Natural killer cell (primary cell): ENCODE measurements at regions not wholly inside any gene's neighbourhood (a gene's known extent, or its start where the extent isn't known, plus 50 kb on each side); places are given as distances from the start of the nearest gene placed in this dataset.

Experiments used
- ATAC-seq, 3 donors: fragments of 150-1000 bp in 2 of 3; fragments of 200-7000 bp in 1 of 3; cut with Tn5 transposase; 1 replicate in 1 of 3; 2 replicates in 2 of 3; pipeline ENCODE4 v1.10.0; 2021; ENCODE audit warnings: mild to moderate bottlenecking in 2 of 3, moderate library complexity in 2 of 3
- DNase-seq, 2 donors: peaks; one replicate each; pipeline versions ENCODE4 v3.0.0 to v3.0.0-alpha.2; 2013 to 2021; ENCODE audit warnings: mixed read lengths in 1 of 2
- H3K27ac ChIP-seq: one replicate; pipeline ENCODE4 v1.5.1; 2013; ENCODE audit warnings: mild to moderate bottlenecking, low read length
- H3K27me3 ChIP-seq: one replicate; pipeline ENCODE4 v1.6.1; 2013; ENCODE audit warnings: low read length; ENCODE audit not compliant: control insufficient read depth, insufficient read depth
- H3K36me3 ChIP-seq: one replicate; pipeline ENCODE4 v1.6.1; 2013; ENCODE audit warnings: low read length; ENCODE audit not compliant: control insufficient read depth, insufficient read depth
- H3K4me1 ChIP-seq: one replicate; pipeline ENCODE4 v1.6.1; 2013; ENCODE audit warnings: low read length; ENCODE audit not compliant: control insufficient read depth, insufficient read depth
- H3K4me3 ChIP-seq: one replicate; pipeline ENCODE4 v1.5.1; 2013; ENCODE audit warnings: low read length
- H3K9me3 ChIP-seq: one replicate; pipeline ENCODE4 v1.6.1; 2013; ENCODE audit warnings: low read length; ENCODE audit not compliant: control insufficient read depth, insufficient read depth
- H3K27ac Mint-ChIP-seq, 2 donors: one replicate each; pipeline ENCODE4 v1.8.0; 2022; ENCODE audit warnings: mild to moderate bottlenecking in 2 of 2, mixed read lengths in 2 of 2, moderate library complexity in 1 of 2
- H3K27me3 Mint-ChIP-seq, 2 donors: one replicate each; pipeline ENCODE4 v1.8.0; 2022; ENCODE audit warnings: low read depth in 2 of 2, mixed read lengths in 2 of 2
- H3K36me3 Mint-ChIP-seq: one replicate; pipeline ENCODE4 v1.8.0; 2022; ENCODE audit warnings: mixed read lengths
- H3K4me1 Mint-ChIP-seq, 2 donors: one replicate each; pipeline ENCODE4 v1.8.0; 2022; ENCODE audit warnings: mixed read lengths in 2 of 2
- H3K4me3 Mint-ChIP-seq: one replicate; pipeline ENCODE4 v1.8.0; 2022; ENCODE audit warnings: mild to moderate bottlenecking, moderate library complexity, mixed read lengths
- H3K9me3 Mint-ChIP-seq, 2 donors: one replicate each; pipeline ENCODE4 v1.8.0; 2022; ENCODE audit warnings: mixed read lengths in 2 of 2
- WGBS: methylation state at CpG from one replicate; pipeline ENCODE4 v1.1.7; 2013; ENCODE audit warnings: missing lambda C conversion rate; ENCODE audit not compliant: insufficient coverage; 5-methylcytosine and 5-hydroxymethylcytosine counted together
- intact Hi-C: fragments of 100-400 bp; cut with micrococcal nuclease; formaldehyde crosslinking; loops from one replicate; pipeline ENCODE4 v1.14.2; 2022
- TF ChIP-seq, protein P1 (sequence below): fragments of 200-600 bp; IDR thresholded peaks from one replicate; pipeline ENCODE4 v1.8.0; 2022; ENCODE audit warnings: antibody characterized with exemption

DNA sequence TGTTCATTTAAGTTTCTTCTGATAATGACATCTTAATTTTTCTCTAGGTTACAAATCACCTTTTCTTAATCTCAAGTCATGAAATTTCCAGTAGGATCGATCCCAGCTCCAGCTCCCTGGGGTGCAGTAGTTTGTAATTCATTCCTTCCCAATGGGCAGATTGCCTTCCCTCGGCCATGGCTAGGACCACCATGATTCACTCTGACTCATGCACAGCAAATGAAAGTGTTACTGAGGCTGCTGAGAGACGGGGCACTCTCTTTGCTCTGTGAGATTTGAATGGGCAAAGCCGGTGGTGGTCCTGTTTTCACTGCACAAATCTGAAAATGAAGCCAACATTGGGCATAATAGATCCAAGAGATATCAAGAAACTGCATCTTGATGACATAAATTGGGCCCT lies 202.8 kb upstream of the IRS2 start:
- 79% methylated on average over 4 of the region's 4 CpGs for WGBS
- H3K4me3 Mint-ChIP-seq: no peak overlapping the region
- H3K27me3 Mint-ChIP-seq: no peaks in the 10 kb centered on the region
- H3K4me3 ChIP-seq: no peak overlapping the region
- TF ChIP-seq, protein P1, sequence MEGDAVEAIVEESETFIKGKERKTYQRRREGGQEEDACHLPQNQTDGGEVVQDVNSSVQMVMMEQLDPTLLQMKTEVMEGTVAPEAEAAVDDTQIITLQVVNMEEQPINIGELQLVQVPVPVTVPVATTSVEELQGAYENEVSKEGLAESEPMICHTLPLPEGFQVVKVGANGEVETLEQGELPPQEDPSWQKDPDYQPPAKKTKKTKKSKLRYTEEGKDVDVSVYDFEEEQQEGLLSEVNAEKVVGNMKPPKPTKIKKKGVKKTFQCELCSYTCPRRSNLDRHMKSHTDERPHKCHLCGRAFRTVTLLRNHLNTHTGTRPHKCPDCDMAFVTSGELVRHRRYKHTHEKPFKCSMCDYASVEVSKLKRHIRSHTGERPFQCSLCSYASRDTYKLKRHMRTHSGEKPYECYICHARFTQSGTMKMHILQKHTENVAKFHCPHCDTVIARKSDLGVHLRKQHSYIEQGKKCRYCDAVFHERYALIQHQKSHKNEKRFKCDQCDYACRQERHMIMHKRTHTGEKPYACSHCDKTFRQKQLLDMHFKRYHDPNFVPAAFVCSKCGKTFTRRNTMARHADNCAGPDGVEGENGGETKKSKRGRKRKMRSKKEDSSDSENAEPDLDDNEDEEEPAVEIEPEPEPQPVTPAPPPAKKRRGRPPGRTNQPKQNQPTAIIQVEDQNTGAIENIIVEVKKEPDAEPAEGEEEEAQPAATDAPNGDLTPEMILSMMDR: no peak
- no peaks in the 10 kb centered on the region for H3K4me1 Mint-ChIP-seq
- H3K4me1 ChIP-seq: no peaks in the 10 kb centered on the region
- no peak for ATAC-seq
- no peak overlapping the region for H3K27ac Mint-ChIP-seq
- no peaks in the 10 kb centered on the region for H3K36me3 Mint-ChIP-seq
- H3K27ac ChIP-seq: no peak overlapping the region
- no peaks in the 10 kb centered on the region for H3K27me3 ChIP-seq
- H3K36me3 ChIP-seq: no peaks in the 10 kb centered on the region
- H3K9me3 Mint-ChIP-seq: peaks cover 0 to 3% of the 10 kb centered on the region in 2 donors
- peaks cover 3% of the 10 kb centered on the region for H3K9me3 ChIP-seq
- intact Hi-C loops: no loop called here
- no peak for DNase-seq

DNA sequence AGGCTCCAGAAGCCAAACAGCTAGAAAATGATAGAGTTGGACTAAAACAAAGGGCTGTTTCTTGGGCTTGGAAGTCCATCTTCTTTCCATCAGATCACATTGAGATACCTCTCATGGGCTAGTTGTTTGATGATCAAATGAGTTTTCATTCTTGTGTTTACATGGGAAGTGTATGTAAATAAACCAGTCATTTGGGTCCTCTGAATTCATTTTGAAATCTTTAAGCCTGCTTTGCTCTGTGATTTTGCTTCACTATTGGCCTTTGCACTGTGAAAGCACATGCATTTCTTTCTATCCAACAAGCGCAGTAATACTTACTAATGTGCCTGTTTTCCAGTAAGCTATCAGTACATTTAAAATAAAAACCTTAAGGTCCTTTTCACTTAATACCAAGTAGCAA lies 200.5 kb upstream of the IRS2 start:
- TF ChIP-seq, protein P1: no peak
- intact Hi-C loops: no loop called here
- no peaks in the 10 kb centered on the region for H3K36me3 Mint-ChIP-seq
- no peak overlapping the region for H3K4me3 Mint-ChIP-seq
- H3K4me1 Mint-ChIP-seq: no peaks in the 10 kb centered on the region
- DNase-seq (no peak), ATAC-seq (no peak)
- no peak overlapping the region for H3K4me3 ChIP-seq
- 90% methylated on average over 1 of the region's 1 CpG for WGBS
- no peaks in the 10 kb centered on the region for H3K27me3 ChIP-seq
- no peaks in the 10 kb centered on the region for H3K36me3 ChIP-seq
- no peak overlapping the region for H3K27ac ChIP-seq
- peaks cover 0 to 3% of the 10 kb centered on the region in 2 donors for H3K9me3 Mint-ChIP-seq
- peaks cover 3% of the 10 kb centered on the region for H3K9me3 ChIP-seq
- H3K27ac Mint-ChIP-seq: no peak overlapping the region
- no peaks in the 10 kb centered on the region for H3K27me3 Mint-ChIP-seq
- no peaks in the 10 kb centered on the region for H3K4me1 ChIP-seq

DNA sequence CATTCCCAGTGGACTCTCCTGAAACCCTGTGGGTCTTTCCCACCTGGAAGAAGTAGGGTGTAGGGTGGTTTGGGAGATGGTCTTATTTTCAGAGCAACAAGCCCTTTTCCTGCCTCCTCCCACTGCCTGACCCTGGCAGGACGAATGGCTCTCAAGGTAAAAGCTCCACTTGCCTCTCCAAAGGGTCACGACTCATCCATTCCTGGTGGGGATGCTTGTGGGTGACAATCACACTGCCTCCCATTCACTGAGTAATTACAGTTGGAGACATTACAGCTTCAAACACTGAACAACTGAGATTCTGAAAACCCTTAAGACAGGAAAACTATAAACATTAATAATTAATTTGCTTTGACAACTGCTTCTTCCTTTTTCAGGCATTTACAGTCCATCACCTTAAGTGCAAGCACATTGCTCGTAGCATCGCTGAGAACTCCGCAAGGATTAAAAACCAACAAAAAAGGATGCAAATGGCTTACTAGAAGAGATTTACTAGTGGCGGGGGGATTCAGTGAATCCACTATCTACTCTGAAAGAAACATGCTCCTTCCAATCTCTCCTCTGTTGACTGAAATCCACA lies 199.6 kb upstream of the IRS2 start:
- H3K27me3 Mint-ChIP-seq: no peaks in the 10 kb centered on the region
- no peaks in the 10 kb centered on the region for H3K4me1 ChIP-seq
- no peak for ATAC-seq

More for the DNA sequence above, 199.6 kb upstream of the IRS2 start:
- H3K27ac Mint-ChIP-seq: no peak overlapping the region
- Histone ChIP-seq H3K27me3 (no peaks in the 10 kb centered on the region), H3K4me3 (no peak overlapping the region), H3K9me3 (peaks cover 3% of the 10 kb centered on the region), H3K36me3 (no peaks in the 10 kb centered on the region), H3K27ac (no peak overlapping the region)
- intact Hi-C loops: no loop called here
- no peaks in the 10 kb centered on the region for H3K4me1 Mint-ChIP-seq
- TF ChIP-seq, protein P1: no peak
- no peak overlapping the region for H3K4me3 Mint-ChIP-seq
- DNase-seq: no peak
- 94% methylated on average over 6 of the region's 6 CpGs for WGBS
- H3K9me3 Mint-ChIP-seq: peaks cover 0 to 3% of the 10 kb centered on the region in 2 donors
- H3K36me3 Mint-ChIP-seq: no peaks in the 10 kb centered on the region
